Osteoblast (primary cell): ENCODE measurements at regions not wholly inside any gene's neighbourhood (a gene's known extent, or its start where the extent isn't known, plus 50 kb on each side); places are given as distances from the start of the nearest gene placed in this dataset.

Experiments
- DNase-seq: peaks from one replicate; pipeline ENCODE4 v3.0.0; 2011; ENCODE audit warnings: low spot score, mixed read lengths; ENCODE audit not compliant: insufficient read length; ENCODE audit errors: missing footprints
- H2AFZ ChIP-seq: 2 replicates; pipeline ENCODE4 v1.6.0; 2011; ENCODE audit warnings: mild to moderate bottlenecking, low read length
- H3K27ac ChIP-seq: 2 replicates; pipeline ENCODE4 v1.5.1; 2011; ENCODE audit warnings: mild to moderate bottlenecking, low read depth, low read length, moderate library complexity
- H3K27me3 ChIP-seq: 2 replicates; pipeline ENCODE4 v1.6.0; 2012; ENCODE audit warnings: mild to moderate bottlenecking, control low read depth, inconsistent platforms, low read length, moderate library complexity; ENCODE audit not compliant: insufficient read depth
- H3K36me3 ChIP-seq: 2 replicates; pipeline ENCODE4 v1.5.1; 2011; ENCODE audit warnings: mild to moderate bottlenecking, low read length, control low read depth, moderate library complexity; ENCODE audit not compliant: insufficient read depth
- H3K4me1 ChIP-seq: 2 replicates; pipeline ENCODE4 v1.5.1; 2011; ENCODE audit warnings: mild to moderate bottlenecking, low read length, control low read depth, moderate library complexity; ENCODE audit not compliant: insufficient read depth
- H3K4me2 ChIP-seq: 2 replicates; pipeline ENCODE4 v1.6.0; 2011; ENCODE audit warnings: mild to moderate bottlenecking, low read length; ENCODE audit not compliant: insufficient read depth
- H3K4me3 ChIP-seq: fragments of 200-600 bp; sonication (generic); 3 replicates; pipeline ENCODE4 v1.5.1; 2012; ENCODE audit warnings: mild to moderate bottlenecking, low read length, inconsistent platforms; ENCODE audit not compliant: insufficient read depth
- H3K79me2 ChIP-seq: 2 replicates; pipeline ENCODE4 v1.6.0; 2012; ENCODE audit warnings: mild to moderate bottlenecking, low read length, control low read depth, inconsistent platforms; ENCODE audit not compliant: insufficient read depth
- H3K9me3 ChIP-seq: 2 replicates; pipeline ENCODE4 v1.5.1; 2011; ENCODE audit warnings: low read depth, low read length, control low read depth
- H4K20me1 ChIP-seq: 2 replicates; pipeline ENCODE4 v1.6.0; 2012; ENCODE audit warnings: mild to moderate bottlenecking, low read length, control low read depth; ENCODE audit not compliant: insufficient read depth
- TF ChIP-seq, protein P1 (sequence below): IDR thresholded peaks from 2 replicates; pipeline ENCODE4 v1.5.1; 2011; ENCODE audit warnings: mild to moderate bottlenecking, low read depth, low read length, moderate library complexity; ENCODE audit errors: extremely low read depth

DNA sequence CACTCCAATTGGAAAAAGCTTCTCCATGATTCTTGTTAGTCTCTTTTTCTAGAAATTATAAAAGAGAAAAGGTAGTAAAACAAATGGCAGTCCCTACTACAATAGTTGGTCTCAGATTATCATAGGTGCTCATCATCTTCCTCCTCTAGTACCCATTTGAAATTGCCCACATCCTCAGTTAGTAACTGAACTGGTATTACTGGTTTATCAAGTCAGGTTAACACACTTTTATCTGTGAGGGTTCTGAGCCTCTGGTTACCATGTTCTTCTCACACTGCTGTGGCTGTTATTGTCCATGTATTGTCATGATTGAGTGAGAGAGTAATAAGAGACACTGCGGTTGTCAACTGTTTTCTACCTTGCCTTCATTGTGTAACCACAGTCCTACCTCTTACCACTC is 901.7 kb downstream of the TLE1 start:
- H3K27me3 ChIP-seq = no peaks in the 10 kb centered on the region
- H3K9me3 ChIP-seq = no peaks in the 10 kb centered on the region
- no peak overlapping the region for H2AFZ ChIP-seq
- no peaks in the 10 kb centered on the region for H3K4me1 ChIP-seq
- TF ChIP-seq, protein P1, sequence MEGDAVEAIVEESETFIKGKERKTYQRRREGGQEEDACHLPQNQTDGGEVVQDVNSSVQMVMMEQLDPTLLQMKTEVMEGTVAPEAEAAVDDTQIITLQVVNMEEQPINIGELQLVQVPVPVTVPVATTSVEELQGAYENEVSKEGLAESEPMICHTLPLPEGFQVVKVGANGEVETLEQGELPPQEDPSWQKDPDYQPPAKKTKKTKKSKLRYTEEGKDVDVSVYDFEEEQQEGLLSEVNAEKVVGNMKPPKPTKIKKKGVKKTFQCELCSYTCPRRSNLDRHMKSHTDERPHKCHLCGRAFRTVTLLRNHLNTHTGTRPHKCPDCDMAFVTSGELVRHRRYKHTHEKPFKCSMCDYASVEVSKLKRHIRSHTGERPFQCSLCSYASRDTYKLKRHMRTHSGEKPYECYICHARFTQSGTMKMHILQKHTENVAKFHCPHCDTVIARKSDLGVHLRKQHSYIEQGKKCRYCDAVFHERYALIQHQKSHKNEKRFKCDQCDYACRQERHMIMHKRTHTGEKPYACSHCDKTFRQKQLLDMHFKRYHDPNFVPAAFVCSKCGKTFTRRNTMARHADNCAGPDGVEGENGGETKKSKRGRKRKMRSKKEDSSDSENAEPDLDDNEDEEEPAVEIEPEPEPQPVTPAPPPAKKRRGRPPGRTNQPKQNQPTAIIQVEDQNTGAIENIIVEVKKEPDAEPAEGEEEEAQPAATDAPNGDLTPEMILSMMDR = no peak
- H3K79me2 ChIP-seq = no peaks in the 10 kb centered on the region
- no peaks in the 10 kb centered on the region for H3K36me3 ChIP-seq
- no peaks in the 10 kb centered on the region for H4K20me1 ChIP-seq
- DNase-seq = no peak
- no peak overlapping the region for H3K4me2 ChIP-seq
- no peak overlapping the region for H3K4me3 ChIP-seq
- H3K27ac ChIP-seq = no peak overlapping the region

- Histone ChIP-seq H2AFZ (peak overlapping the region; percentile 2), H3K4me3 (no peak overlapping the region), H3K27ac (no peak overlapping the region), H3K4me1 (no peaks in the 10 kb centered on the region), H3K36me3 (no peaks in the 10 kb centered on the region), H3K79me2 (no peaks in the 10 kb centered on the region), H4K20me1 (no peaks in the 10 kb centered on the region), H3K9me3 (no peaks in the 10 kb centered on the region), H3K4me2 (no peak overlapping the region), H3K27me3 (no peaks in the 10 kb centered on the region)
- no peak for DNase-seq
- TF ChIP-seq, protein P1 = no peak
Measured at GRCh38 chr9:80784647-80785046, 904.7 kb downstream of the TLE1 start.

DNA sequence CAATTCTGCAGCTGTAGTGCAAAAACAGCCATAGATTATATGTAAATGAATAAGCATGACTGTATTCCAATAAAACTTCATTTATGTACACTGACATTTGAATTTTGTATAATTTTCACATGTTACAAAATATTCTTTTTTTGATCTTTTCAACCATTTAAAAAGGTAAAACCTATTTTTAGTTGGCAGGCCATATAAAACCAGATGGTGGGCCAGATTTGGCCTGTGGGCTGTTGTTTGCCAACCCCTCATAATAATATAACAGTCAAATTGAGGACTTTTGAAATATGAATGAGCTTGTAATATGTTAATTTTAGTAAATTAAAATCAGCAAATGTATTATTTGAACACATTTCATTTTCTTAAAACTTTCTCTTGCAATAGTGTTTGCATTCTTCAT is 913.4 kb downstream of the TLE1 start:
- Histone ChIP-seq H3K9me3 (no peaks in the 10 kb centered on the region), H3K79me2 (no peaks in the 10 kb centered on the region), H4K20me1 (no peaks in the 10 kb centered on the region), H3K4me3 (no peak overlapping the region), H3K36me3 (no peaks in the 10 kb centered on the region), H3K27me3 (no peaks in the 10 kb centered on the region), H3K4me1 (no peaks in the 10 kb centered on the region), H3K27ac (no peak overlapping the region), H3K4me2 (no peak overlapping the region), H2AFZ (no peak overlapping the region)
- TF ChIP-seq, protein P1 = no peak
- DNase-seq = no peak

GRCh38 chr9:80775530-80775929 is 913.8 kb downstream of the TLE1 start:
- no peaks in the 10 kb centered on the region for H3K36me3 ChIP-seq
- H2AFZ ChIP-seq = no peak overlapping the region
- no peak overlapping the region for H3K4me2 ChIP-seq
- no peaks in the 10 kb centered on the region for H3K27me3 ChIP-seq
- TF ChIP-seq, protein P1 = no peak
- H3K9me3 ChIP-seq = no peaks in the 10 kb centered on the region
- H4K20me1 ChIP-seq = no peaks in the 10 kb centered on the region
- H3K79me2 ChIP-seq = no peaks in the 10 kb centered on the region
- no peak for DNase-seq
- no peak overlapping the region for H3K27ac ChIP-seq
- H3K4me1 ChIP-seq = no peaks in the 10 kb centered on the region
- H3K4me3 ChIP-seq = no peak overlapping the region
